K562 (cell line): ENCODE measurements at regions not wholly inside any gene's neighbourhood (a gene's known extent, or its start where the extent isn't known, plus 50 kb on each side); places are given as distances from the start of the nearest gene placed in this dataset.
A peak's percentile ranks its signal among the peaks of the same experiment; 100 is the strongest.

Experiments used
- ATAC-seq: fragments of 200-7000 bp; cut with Tn5 transposase; 3 replicates; pipeline ENCODE4 v1.9.1; 2020; ENCODE audit warnings: moderate library complexity
- BruUV-seq: library from RNA; stranded (reverse); fragments of 400-500 nt; replicated peaks from 2 replicates; lab custom pipeline; 2021; lab: Mats Ljungman, UMichigan
- CTCF ChIA-PET: fragments of 300-600 bp; formaldehyde crosslinking; extraction: SDS; loops from one replicate; lab custom pipeline; 2021; ENCODE audit warnings: low intra/inter-chr PET ratio; lab: Yijun Ruan, JAX
- POLR2A ChIA-PET: fragments of 300-600, 350-650 bp; sonication (Branson Sonifier 250); formaldehyde crosslinking; extraction: SDS; loops from one replicate; lab custom pipeline; 2021; ENCODE audit warnings: antibody characterized with exemption, inconsistent platforms; lab: Yijun Ruan, JAX
- DNase-seq, 4 experiments: peaks; one replicate each; pipeline versions ENCODE4 v3.0.0 to v3.0.0-alpha.2; 2011 to 2018; ENCODE audit warnings: low spot score in 3 of 4, mixed read lengths in 3 of 4; ENCODE audit errors: extremely low read depth in 1 of 4
- FAIRE-seq: peaks from 2 replicates; lab custom pipeline; 2011; peaks lifted over from hg19 to GRCh38; lab: Jason Lieb, UNC
- H2AFZ ChIP-seq: 2 replicates; pipeline ENCODE4 v1.6.0; 2011; ENCODE audit warnings: low read depth, low read length, control low read depth, inconsistent platforms
- H3K27ac ChIP-seq: fragments of 200-600 bp; 3 replicates; pipeline ENCODE4 v1.8.0; 2011; ENCODE audit warnings: low read depth, mild to moderate bottlenecking, control low read depth, inconsistent platforms, low read length, moderate library complexity, mixed read lengths; ENCODE audit errors: extremely low read depth
- H3K27me3 ChIP-seq, 2 experiments: fragments of 300-600 bp in 1 of 2; 2 replicates in 1 of 2; 3 replicates in 1 of 2; pipeline versions ENCODE4 v1.6.0 to v1.8.0; 2011; ENCODE audit warnings: inconsistent platforms in 2 of 2, low read length in 2 of 2, mild to moderate bottlenecking in 1 of 2, mixed read lengths in 1 of 2, moderate library complexity in 1 of 2; ENCODE audit not compliant: control insufficient read depth in 2 of 2, insufficient read depth in 2 of 2
- H3K36me3 ChIP-seq: fragments of 300-600 bp; 3 replicates; pipeline ENCODE4 v1.8.0; 2011; ENCODE audit warnings: mild to moderate bottlenecking, low read length, inconsistent platforms; ENCODE audit not compliant: control insufficient read depth, insufficient read depth
- H3K4me1 ChIP-seq, 2 experiments: fragments of 200-600 bp in 1 of 2; replicated peaks in 1 of 2; 2 replicates in 1 of 2; 3 replicates in 1 of 2; pipeline versions ENCODE4 v1.5.1 to v1.8.0; 2011; ENCODE audit warnings: inconsistent platforms in 2 of 2, low read length in 2 of 2, mild to moderate bottlenecking in 1 of 2, mixed read lengths in 1 of 2, moderate library complexity in 1 of 2; ENCODE audit not compliant: control insufficient read depth in 2 of 2, insufficient read depth in 2 of 2
- H3K4me2 ChIP-seq: 2 replicates; pipeline ENCODE4 v1.6.1; 2011; ENCODE audit warnings: low read length, control low read depth, inconsistent platforms, mixed read lengths; ENCODE audit not compliant: insufficient read depth
- H3K4me3 ChIP-seq: fragments of 200-600 bp; sonication (generic), shearing (Covaris generic); 2 replicates; pipeline ENCODE4 v1.5.1; 2016; ENCODE audit warnings: control low read depth, inconsistent platforms
- H3K79me2 ChIP-seq: fragments of 200-600 bp; 3 replicates; pipeline ENCODE4 v1.8.0; 2011; ENCODE audit warnings: low read length, inconsistent platforms; ENCODE audit not compliant: control insufficient read depth, insufficient read depth
- H3K9ac ChIP-seq, 2 experiments: 2 replicates each; pipeline versions ENCODE4 v1.6.0 to v1.6.1; 2011; ENCODE audit warnings: low read depth in 2 of 2, low read length in 2 of 2, control low read depth in 1 of 2, inconsistent platforms in 1 of 2, mild to moderate bottlenecking in 1 of 2, mixed read lengths in 1 of 2; ENCODE audit not compliant: insufficient read depth in 1 of 2
- H3K9me1 ChIP-seq: one replicate; pipeline ENCODE4 v1.6.0; 2011; ENCODE audit warnings: inconsistent platforms, mild to moderate bottlenecking, low read length, moderate library complexity; ENCODE audit not compliant: control insufficient read depth, insufficient read depth
- H3K9me3 ChIP-seq: replicated peaks from 2 replicates; pipeline ENCODE4 v1.5.1; 2011; ENCODE audit warnings: low read depth, low read length, inconsistent platforms; ENCODE audit not compliant: control insufficient read depth, insufficient read depth
- H4K20me1 ChIP-seq: replicated peaks from 2 replicates; pipeline ENCODE4 v1.6.1; 2011; ENCODE audit warnings: low read length, inconsistent platforms, mixed read lengths; ENCODE audit not compliant: control insufficient read depth, insufficient read depth
- HMGN3 ChIP-seq: IDR thresholded peaks from 2 replicates; pipeline ENCODE4 v1.6.1; 2011; ENCODE audit warnings: borderline replicate concordance, low read depth, mild to moderate bottlenecking, mixed read lengths, low read length; ENCODE audit not compliant: insufficient read length; ENCODE audit errors: extremely low read depth
- KLF1 ChIP-seq: fragments of 450-650 bp; IDR thresholded peaks from 2 replicates; pipeline ENCODE4 v1.6.1; 2016; ENCODE audit warnings: missing genetic modification characterization, missing compliant biosample characterization
- PHF21A ChIP-seq: fragments of 450-650 bp; IDR thresholded peaks from 2 replicates; pipeline ENCODE4 v1.6.1; 2017; ENCODE audit warnings: low read depth, borderline replicate concordance
- WGBS: fragments of 100-300 bp; shearing (Covaris generic); methylation state at CpG from one replicate; pipeline ENCODE4 v1.1.6; 2016; ENCODE audit warnings: low coverage, mixed read lengths; ENCODE audit not compliant: insufficient coverage; ENCODE audit errors: missing lambda C conversion rate; 5-methylcytosine and 5-hydroxymethylcytosine counted together
- in situ Hi-C: fragments of 300-500 bp; cut with MboI; formaldehyde crosslinking; loops from 4 replicates; pipeline ENCODE4 v1.15.0; 2018; ENCODE audit warnings: inconsistent platforms, mixed read lengths
- intact Hi-C: fragments of 100-400 bp; cut with micrococcal nuclease; formaldehyde crosslinking; loops from 2 replicates; pipeline ENCODE4 v1.14.2; 2022
- TF ChIP-seq, protein P1 (sequence below): fragments of 450-650 bp; IDR thresholded peaks from 2 replicates; pipeline ENCODE4 v1.6.1; 2018; ENCODE audit not compliant: partially characterized antibody

DNA sequence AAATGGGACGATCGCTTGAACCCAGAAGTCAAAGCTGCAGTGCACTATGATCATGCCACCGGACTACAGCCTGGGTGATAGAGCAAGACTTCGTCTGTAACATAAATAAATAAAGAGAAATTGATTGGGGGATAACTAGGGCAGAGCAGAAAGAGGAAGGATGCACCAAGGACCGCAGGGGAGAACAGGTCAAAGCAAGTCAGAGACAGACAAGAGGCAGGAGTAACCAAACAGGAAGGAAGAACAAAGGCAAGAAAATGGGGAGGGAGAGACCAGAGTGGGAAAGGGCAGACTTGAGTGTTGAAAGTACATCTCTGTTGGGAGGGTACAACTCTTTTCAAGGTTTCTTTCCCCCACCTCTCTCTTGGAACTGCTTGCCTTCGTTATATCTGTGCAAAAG is 50.8 kb upstream of the ELK3 start:
- DNase-seq (no peak), ATAC-seq (no peak), FAIRE-seq (no peak)
- TF ChIP-seq, protein P1, sequence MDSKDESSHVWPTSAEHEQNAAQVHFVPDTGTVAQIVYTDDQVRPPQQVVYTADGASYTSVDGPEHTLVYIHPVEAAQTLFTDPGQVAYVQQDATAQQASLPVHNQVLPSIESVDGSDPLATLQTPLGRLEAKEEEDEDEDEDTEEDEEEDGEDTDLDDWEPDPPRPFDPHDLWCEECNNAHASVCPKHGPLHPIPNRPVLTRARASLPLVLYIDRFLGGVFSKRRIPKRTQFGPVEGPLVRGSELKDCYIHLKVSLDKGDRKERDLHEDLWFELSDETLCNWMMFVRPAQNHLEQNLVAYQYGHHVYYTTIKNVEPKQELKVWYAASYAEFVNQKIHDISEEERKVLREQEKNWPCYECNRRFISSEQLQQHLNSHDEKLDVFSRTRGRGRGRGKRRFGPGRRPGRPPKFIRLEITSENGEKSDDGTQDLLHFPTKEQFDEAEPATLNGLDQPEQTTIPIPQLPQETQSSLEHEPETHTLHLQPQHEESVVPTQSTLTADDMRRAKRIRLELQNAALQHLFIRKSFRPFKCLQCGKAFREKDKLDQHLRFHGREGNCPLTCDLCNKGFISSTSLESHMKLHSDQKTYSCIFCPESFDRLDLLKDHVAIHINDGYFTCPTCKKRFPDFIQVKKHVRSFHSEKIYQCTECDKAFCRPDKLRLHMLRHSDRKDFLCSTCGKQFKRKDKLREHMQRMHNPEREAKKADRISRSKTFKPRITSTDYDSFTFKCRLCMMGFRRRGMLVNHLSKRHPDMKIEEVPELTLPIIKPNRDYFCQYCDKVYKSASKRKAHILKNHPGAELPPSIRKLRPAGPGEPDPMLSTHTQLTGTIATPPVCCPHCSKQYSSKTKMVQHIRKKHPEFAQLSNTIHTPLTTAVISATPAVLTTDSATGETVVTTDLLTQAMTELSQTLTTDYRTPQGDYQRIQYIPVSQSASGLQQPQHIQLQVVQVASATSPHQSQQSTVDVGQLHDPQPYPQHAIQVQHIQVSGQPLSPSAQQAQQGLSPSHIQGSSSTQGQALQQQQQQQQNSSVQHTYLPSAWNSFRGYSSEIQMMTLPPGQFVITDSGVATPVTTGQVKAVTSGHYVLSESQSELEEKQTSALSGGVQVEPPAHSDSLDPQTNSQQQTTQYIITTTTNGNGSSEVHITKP, result peak; percentile 88
- TF ChIP-seq PHF21A (no peak), KLF1 (tag) (no peak), HMGN3 (no peak)
- Histone ChIP-seq H3K4me3 (no peak overlapping the region), H3K79me2 (no peaks in the 10 kb centered on the region), H3K9me1 (no peaks in the 10 kb centered on the region), H3K9ac (no peak overlapping the region), H4K20me1 (no peaks in the 10 kb centered on the region), H3K36me3 (no peaks in the 10 kb centered on the region), H3K27ac (no peak overlapping the region), H3K4me2 (no peak overlapping the region), H3K9me3 (no peaks in the 10 kb centered on the region), H3K27me3 (peaks cover 5 to 21% of the 10 kb centered on the region in 2 experiments; a peak in 4 of 5 replicates), H3K4me1 (no peaks in the 10 kb centered on the region; a peak in 1 of 5 replicates), H2AFZ (no peak overlapping the region)
- BruUV-seq, result no TSS peak
- WGBS, result 0% methylated on average over 6 of the region's 6 CpGs
- POLR2A ChIA-PET, result no interaction called here
- in situ Hi-C loops (no loop called here), intact Hi-C loops (no loop called here)
- CTCF ChIA-PET, result no interaction called here
